H1 (cell line): ENCODE measurements at regions not wholly inside any gene's neighbourhood (a gene's known extent, or its start where the extent isn't known, plus 50 kb on each side); places are given as distances from the start of the nearest gene placed in this dataset.

Experiments used
- CTCF ChIA-PET: fragments of 300-600 bp; sonication (Branson Sonifier 250); formaldehyde crosslinking; loops from one replicate; lab custom pipeline; 2021; ENCODE audit not compliant: partially characterized antibody; lab: Charles Lee
- POLR2A ChIA-PET: fragments of 300-600 bp; sonication (Branson Sonifier 250); formaldehyde crosslinking; loops from one replicate; lab custom pipeline; 2021; ENCODE audit warnings: inconsistent platforms; ENCODE audit not compliant: partially characterized antibody; lab: Charles Lee
- DNase-seq, 2 experiments: peaks; one replicate each; pipeline versions ENCODE4 v3.0.0 to v3.0.0-alpha.2; 2010 to 2022; ENCODE audit warnings: low spot score in 2 of 2, low read depth in 1 of 2, mixed read lengths in 1 of 2
- FAIRE-seq: peaks from 2 replicates; lab custom pipeline; 2011; peaks lifted over from hg19 to GRCh38; lab: Jason Lieb, UNC
- H2AFZ ChIP-seq: 2 replicates; pipeline ENCODE4 v1.8.1; 2012; ENCODE audit warnings: low read length, inconsistent platforms
- H2AK5ac ChIP-seq: 2 replicates; pipeline ENCODE4 v1.6.1; 2013; ENCODE audit warnings: low read depth, low read length
- H2BK120ac ChIP-seq: replicated peaks from 2 replicates; pipeline ENCODE3; 2013; ENCODE audit warnings: low read depth, low read length, inconsistent platforms
- H2BK12ac ChIP-seq: 2 replicates; pipeline ENCODE4 v1.6.1; 2013; ENCODE audit warnings: low read depth, low read length
- H2BK15ac ChIP-seq: 2 replicates; pipeline ENCODE4 v1.6.1; 2013; ENCODE audit warnings: low read length
- H2BK20ac ChIP-seq: 2 replicates; pipeline ENCODE4 v1.6.1; 2013; ENCODE audit warnings: low read length
- H2BK5ac ChIP-seq: 2 replicates; pipeline ENCODE4 v1.6.1; 2013; ENCODE audit warnings: low read depth, low read length
- H3K14ac ChIP-seq: 2 replicates; pipeline ENCODE4 v1.6.1; 2013; ENCODE audit warnings: inconsistent platforms; ENCODE audit not compliant: insufficient read length
- H3K18ac ChIP-seq: 2 replicates; pipeline ENCODE4 v1.6.1; 2013; ENCODE audit warnings: low read length; ENCODE audit errors: extremely low read depth
- H3K23ac ChIP-seq: 2 replicates; pipeline ENCODE4 v1.6.1; 2013; ENCODE audit warnings: inconsistent platforms; ENCODE audit not compliant: insufficient read length
- H3K23me2 ChIP-seq: 2 replicates; pipeline ENCODE4 v1.6.1; 2013; ENCODE audit warnings: low read depth, low read length
- H3K27ac ChIP-seq: 2 replicates; pipeline ENCODE4 v1.6.1; 2011; ENCODE audit warnings: low read depth, low read length, inconsistent platforms
- H3K27me3 ChIP-seq, 4 experiments: replicated peaks in 1 of 4; 1 replicate in 1 of 4; 2 replicates in 3 of 4; pipeline versions ENCODE4 v1.6.1 to v1.8.1; 2011 to 2013; ENCODE audit warnings: low read length in 3 of 4, mild to moderate bottlenecking in 3 of 4, inconsistent platforms in 2 of 4, mixed read lengths in 2 of 4, moderate library complexity in 1 of 4; ENCODE audit not compliant: control insufficient read depth in 3 of 4, insufficient read depth in 3 of 4; ENCODE audit errors: extremely low read depth in 1 of 4
- H3K36me3 ChIP-seq, 4 experiments: 2 replicates each; pipeline versions ENCODE4 v1.6.1 to v1.8.1; 2011 to 2013; ENCODE audit warnings: mild to moderate bottlenecking in 4 of 4, low read length in 3 of 4, moderate library complexity in 2 of 4, control low read depth in 1 of 4, inconsistent platforms in 1 of 4; ENCODE audit not compliant: insufficient read depth in 4 of 4, control insufficient read depth in 2 of 4
- H3K4ac ChIP-seq: replicated peaks from 2 replicates; pipeline ENCODE3; 2013; ENCODE audit warnings: low read length, low read depth, mixed read lengths, inconsistent platforms; ENCODE audit not compliant: insufficient read length
- H3K4me1 ChIP-seq, 4 experiments: replicated peaks in 1 of 4; 1 replicate in 1 of 4; 2 replicates in 3 of 4; pipeline versions ENCODE4 v1.6.1 to v1.8.1; 2011 to 2013; ENCODE audit warnings: low read length in 3 of 4, inconsistent platforms in 2 of 4, mixed read lengths in 1 of 4; ENCODE audit not compliant: insufficient read depth in 4 of 4, control insufficient read depth in 3 of 4
- H3K4me2 ChIP-seq, 2 experiments: 2 replicates each; pipeline versions ENCODE4 v1.6.1 to v1.8.1; 2011 to 2013; ENCODE audit warnings: low read depth in 2 of 2, low read length in 2 of 2, control low read depth in 1 of 2, inconsistent platforms in 1 of 2, mild to moderate bottlenecking in 1 of 2; ENCODE audit not compliant: insufficient read depth in 1 of 2
- H3K4me3 ChIP-seq, 4 experiments: fragments of 200-600, 300-600 bp in 1 of 4; sonication (generic), shearing (Covaris generic), sonication (Bioruptor Twin) in 1 of 4; 2 replicates each; pipeline versions ENCODE4 v1.5.1 to v1.8.1; 2011 to 2016; ENCODE audit warnings: low read length in 4 of 4, low read depth in 3 of 4, control low read depth in 2 of 4, inconsistent platforms in 2 of 4, mild to moderate bottlenecking in 2 of 4, mixed read lengths in 1 of 4, moderate library complexity in 1 of 4; ENCODE audit not compliant: insufficient read depth in 2 of 4; ENCODE audit errors: extremely low read depth in 1 of 4
- H3K56ac ChIP-seq: replicated peaks from 2 replicates; pipeline ENCODE3; 2013; ENCODE audit warnings: low read depth, mild to moderate bottlenecking, mixed read lengths, low read length, inconsistent platforms; ENCODE audit not compliant: insufficient read length
- H3K79me1 ChIP-seq: 2 replicates; pipeline ENCODE4 v1.6.1; 2013; ENCODE audit warnings: low read depth, low read length, control low read depth
- H3K79me2 ChIP-seq, 2 experiments: 2 replicates each; pipeline versions ENCODE4 v1.6.1 to v1.8.1; 2012 to 2013; ENCODE audit warnings: low read length in 2 of 2, mild to moderate bottlenecking in 2 of 2, inconsistent platforms in 1 of 2; ENCODE audit not compliant: insufficient read depth in 2 of 2, control insufficient read depth in 1 of 2
- H3K9ac ChIP-seq, 4 experiments: replicated peaks in 1 of 4; 1 replicate in 1 of 4; 2 replicates in 3 of 4; pipeline versions ENCODE4 v1.6.1 to v1.8.1; 2011 to 2013; ENCODE audit warnings: low read depth in 3 of 4, low read length in 3 of 4, control low read depth in 2 of 4, mild to moderate bottlenecking in 2 of 4, moderate library complexity in 2 of 4, inconsistent platforms in 1 of 4; ENCODE audit errors: extremely low read depth in 1 of 4
- H3K9me3 ChIP-seq, 2 experiments: 2 replicates each; pipeline versions ENCODE4 v1.6.1 to v1.8.1; 2012 to 2013; ENCODE audit warnings: mild to moderate bottlenecking in 2 of 2, moderate library complexity in 2 of 2, control low read depth in 1 of 2, inconsistent platforms in 1 of 2, low read depth in 1 of 2, low read length in 1 of 2, mixed read lengths in 1 of 2; ENCODE audit not compliant: insufficient read depth in 2 of 2
- H4K20me1 ChIP-seq, 2 experiments: replicated peaks in 1 of 2; 2 replicates each; pipeline versions ENCODE3 to v1.8.1; 2011 to 2013; ENCODE audit warnings: inconsistent platforms in 2 of 2, low read length in 2 of 2, mild to moderate bottlenecking in 1 of 2; ENCODE audit not compliant: insufficient read depth in 2 of 2, control insufficient read depth in 1 of 2
- H4K5ac ChIP-seq: 2 replicates; pipeline ENCODE4 v1.6.1; 2013; ENCODE audit warnings: low read length, low read depth, mixed read lengths, inconsistent platforms; ENCODE audit not compliant: insufficient read length
- H4K8ac ChIP-seq: 2 replicates; pipeline ENCODE4 v1.8.0; 2013; ENCODE audit warnings: mild to moderate bottlenecking, moderate library complexity, low read length, inconsistent platforms; ENCODE audit not compliant: insufficient read depth; ENCODE audit errors: extremely low read depth
- H4K91ac ChIP-seq: replicated peaks from 2 replicates; pipeline ENCODE3; 2013; ENCODE audit warnings: low read length, mixed read lengths, inconsistent platforms; ENCODE audit not compliant: insufficient read length
- BRCA1 ChIP-seq: IDR thresholded peaks from 2 replicates; pipeline ENCODE4 v1.6.1; 2012; ENCODE audit warnings: low read depth, low read length, improper control_type of control experiment
- JUND ChIP-seq: IDR thresholded peaks from 2 replicates; pipeline ENCODE4 v1.6.1; 2011; ENCODE audit warnings: mild to moderate bottlenecking, improper control_type of control experiment, low read length
- KDM5A ChIP-seq: fragments of 200-600 bp; IDR thresholded peaks from 2 replicates; pipeline ENCODE4 v1.7.1; 2012; ENCODE audit warnings: mild to moderate bottlenecking, low read length, inconsistent platforms, mixed read lengths
- MAFK ChIP-seq: IDR thresholded peaks from 2 replicates; pipeline ENCODE4 v1.6.1; 2012; ENCODE audit warnings: low read depth, mild to moderate bottlenecking, improper control_type of control experiment, low read length
- MAX ChIP-seq: IDR thresholded peaks from 2 replicates; pipeline ENCODE4 v1.6.1; 2012; ENCODE audit warnings: inconsistent platforms
- POLR2AphosphoS5 ChIP-seq: IDR thresholded peaks from 2 replicates; pipeline ENCODE4 v1.6.1; 2011; ENCODE audit warnings: low read depth, low read length
- RBBP5 ChIP-seq: IDR thresholded peaks from 2 replicates; pipeline ENCODE4 v1.7.1; 2012; ENCODE audit warnings: low read depth, mild to moderate bottlenecking, inconsistent platforms, low read length, moderate library complexity, borderline replicate concordance
- YY1 ChIP-seq: IDR thresholded peaks from 2 replicates; pipeline ENCODE4 v1.6.1; 2011; ENCODE audit warnings: low read depth, mild to moderate bottlenecking, low read length
- WGBS, 2 experiments: shearing (Covaris generic) in 1 of 2; methylation state at CpG; one replicate each; pipeline versions ENCODE4 v1.1.6 to v1.1.7; 2013 to 2015; ENCODE audit warnings: low lambda C conversion rate in 2 of 2, mixed read lengths in 2 of 2, inconsistent platforms in 1 of 2, low coverage in 1 of 2, missing lambda C conversion rate in 1 of 2; ENCODE audit not compliant: insufficient replicate concordance in 2 of 2, insufficient coverage in 1 of 2, insufficient read length in 1 of 2; ENCODE audit errors: extremely low coverage in 1 of 2, missing lambda C conversion rate in 1 of 2; 5-methylcytosine and 5-hydroxymethylcytosine counted together

DNA sequence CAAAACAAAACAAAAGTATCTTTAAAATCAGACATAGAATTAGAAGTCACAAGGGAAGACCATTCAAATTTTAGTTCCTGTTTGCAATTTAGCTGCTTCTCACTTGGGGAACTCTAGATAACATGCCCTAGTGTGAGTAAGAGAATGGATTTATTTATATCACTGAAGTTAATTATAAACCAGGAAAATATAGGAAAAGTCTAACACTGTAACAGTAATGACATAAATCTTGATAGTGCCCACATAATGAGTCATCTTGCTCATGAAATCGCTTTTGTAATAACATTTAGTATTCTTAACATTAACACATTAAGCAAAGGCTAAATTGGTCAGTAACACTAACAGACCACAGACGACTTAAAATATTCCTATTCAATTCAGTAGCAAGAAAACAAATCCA, 710.7 kb downstream of the STPG2 start:
- H2BK20ac ChIP-seq, result no peak overlapping the region
- no peak overlapping the region for H3K4me3 ChIP-seq
- no peak overlapping the region for H3K4me2 ChIP-seq
- H4K20me1 ChIP-seq, result no peaks in the 10 kb centered on the region
- no peak overlapping the region for H2BK5ac ChIP-seq
- no peak overlapping the region for H4K5ac ChIP-seq
- FAIRE-seq, result no peak
- CTCF ChIA-PET, result no interaction called here
- no peaks in the 10 kb centered on the region for H3K4me1 ChIP-seq
- no peak overlapping the region for H3K4ac ChIP-seq
- no peaks in the 10 kb centered on the region for H3K36me3 ChIP-seq
- no peak overlapping the region for H2BK12ac ChIP-seq
- TF ChIP-seq MAX, result no peak
- TF ChIP-seq MAFK, result no peak
- no peak for TF ChIP-seq RBBP5
- no peak for TF ChIP-seq YY1
- no peak for TF ChIP-seq KDM5A
- TF ChIP-seq JUND, result no peak
- no peak for TF ChIP-seq BRCA1
- TF ChIP-seq POLR2AphosphoS5, result no peak
- no peak overlapping the region for H3K56ac ChIP-seq
- no peak overlapping the region for H3K23ac ChIP-seq
- no peak overlapping the region for H2AK5ac ChIP-seq
- no peak overlapping the region for H4K91ac ChIP-seq
- H3K9ac ChIP-seq, result no peak overlapping the region
- no peak for DNase-seq
- no peak overlapping the region for H3K27ac ChIP-seq
- H3K9me3 ChIP-seq, result peaks cover 3 to 7% of the 10 kb centered on the region in 2 experiments; a peak in 2 of 4 replicates
- no peak overlapping the region for H3K14ac ChIP-seq
- POLR2A ChIA-PET, result no interaction called here
- no peaks in the 10 kb centered on the region for H3K79me2 ChIP-seq
- H3K79me1 ChIP-seq, result no peaks in the 10 kb centered on the region
- no peak overlapping the region for H3K18ac ChIP-seq
- H3K27me3 ChIP-seq, result no peaks in the 10 kb centered on the region
- no peak overlapping the region for H2AFZ ChIP-seq
- no peak overlapping the region for H2BK120ac ChIP-seq
- 87% methylated on average over 2 of the region's 2 CpGs; no CpG with 5 or more reads in 1 of the 2 experiments for WGBS, 2 experiments
- H3K23me2 ChIP-seq, result no peaks in the 10 kb centered on the region
- no peak overlapping the region for H2BK15ac ChIP-seq
- no peak overlapping the region for H4K8ac ChIP-seq
